ENCODE measurements at regions not wholly inside any gene's neighbourhood (a gene's known extent, or its start where the extent isn't known, plus 50 kb on each side); places are given as distances from the start of the nearest gene placed in this dataset.

DNA sequence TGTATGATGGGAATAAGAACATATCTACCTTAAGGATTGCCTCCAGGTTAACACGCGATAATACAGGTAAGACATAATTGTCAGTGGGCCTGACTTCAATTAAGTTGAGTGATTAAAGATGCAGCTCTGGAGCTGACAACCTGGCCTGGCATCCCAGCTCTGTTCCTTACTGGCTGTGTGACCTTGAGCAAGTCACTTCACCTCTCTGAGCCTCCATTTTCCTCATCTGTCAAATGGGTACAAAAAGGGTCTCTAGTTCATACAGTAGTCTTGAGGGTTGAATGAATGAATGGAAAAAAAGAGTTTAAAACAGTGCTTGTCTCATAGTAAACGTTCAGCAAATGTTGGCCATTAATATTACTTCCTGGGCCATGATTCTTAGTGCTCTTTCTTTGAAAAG lies 213.9 kb downstream of the PHETA1 start:
- H3K4me1 Mint-ChIP-seq (ENCODE audit: low read depth) = no peaks in the 10 kb centered on the region
- TF ChIP-seq, protein P1, sequence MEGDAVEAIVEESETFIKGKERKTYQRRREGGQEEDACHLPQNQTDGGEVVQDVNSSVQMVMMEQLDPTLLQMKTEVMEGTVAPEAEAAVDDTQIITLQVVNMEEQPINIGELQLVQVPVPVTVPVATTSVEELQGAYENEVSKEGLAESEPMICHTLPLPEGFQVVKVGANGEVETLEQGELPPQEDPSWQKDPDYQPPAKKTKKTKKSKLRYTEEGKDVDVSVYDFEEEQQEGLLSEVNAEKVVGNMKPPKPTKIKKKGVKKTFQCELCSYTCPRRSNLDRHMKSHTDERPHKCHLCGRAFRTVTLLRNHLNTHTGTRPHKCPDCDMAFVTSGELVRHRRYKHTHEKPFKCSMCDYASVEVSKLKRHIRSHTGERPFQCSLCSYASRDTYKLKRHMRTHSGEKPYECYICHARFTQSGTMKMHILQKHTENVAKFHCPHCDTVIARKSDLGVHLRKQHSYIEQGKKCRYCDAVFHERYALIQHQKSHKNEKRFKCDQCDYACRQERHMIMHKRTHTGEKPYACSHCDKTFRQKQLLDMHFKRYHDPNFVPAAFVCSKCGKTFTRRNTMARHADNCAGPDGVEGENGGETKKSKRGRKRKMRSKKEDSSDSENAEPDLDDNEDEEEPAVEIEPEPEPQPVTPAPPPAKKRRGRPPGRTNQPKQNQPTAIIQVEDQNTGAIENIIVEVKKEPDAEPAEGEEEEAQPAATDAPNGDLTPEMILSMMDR (IDR thresholded peaks at IDR 0.05) = no peak
- no peak overlapping the region for H3K27ac Mint-ChIP-seq
- H3K36me3 Mint-ChIP-seq (ENCODE audit: low read depth) = no peaks in the 10 kb centered on the region
- no peak for DNase-seq
- no peak overlapping the region for H3K4me3 Mint-ChIP-seq
- H3K9me3 Mint-ChIP-seq = no peaks in the 10 kb centered on the region
- H3K27me3 Mint-ChIP-seq (ENCODE audit: insufficient read depth) = peaks cover 40% of the 10 kb centered on the region

DNA sequence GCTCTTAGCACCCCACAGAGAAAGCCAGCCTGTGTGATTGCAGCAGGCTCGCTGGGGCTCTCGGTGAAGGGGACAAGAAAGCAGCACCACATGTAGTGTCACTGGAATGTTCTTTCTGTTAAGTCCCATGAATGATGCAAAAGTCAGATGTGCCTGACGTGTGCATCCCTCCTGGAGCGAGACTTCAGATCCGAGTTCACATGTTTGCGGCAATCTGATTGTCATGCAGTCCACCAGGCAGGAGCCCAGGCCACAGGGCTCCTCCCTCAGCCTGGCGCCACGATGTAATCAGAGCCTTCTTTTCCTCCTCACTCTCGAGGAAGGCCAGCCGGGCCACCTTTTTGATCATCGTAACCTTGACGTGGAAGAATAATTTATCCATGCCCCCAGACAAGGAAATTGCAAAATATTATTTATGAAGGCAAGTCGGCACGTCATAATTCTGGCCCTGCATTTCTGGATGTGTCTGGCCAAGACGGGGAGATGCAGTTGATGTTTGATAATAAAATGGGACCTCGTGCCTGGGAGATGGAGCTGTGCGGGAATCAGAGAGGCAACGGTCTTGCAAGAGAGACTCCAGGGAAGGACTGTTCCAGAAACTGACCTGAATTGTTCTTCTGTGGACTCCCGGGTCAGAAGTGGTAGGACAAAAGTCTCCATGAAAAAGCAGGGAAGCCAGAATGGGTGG lies 214.6 kb downstream of the PHETA1 start:
- no peaks in the 10 kb centered on the region for H3K9me3 Mint-ChIP-seq
- TF ChIP-seq, protein P1 (IDR thresholded peaks at IDR 0.05) = no peak
- H3K27me3 Mint-ChIP-seq (ENCODE audit: insufficient read depth) = peaks cover 40% of the 10 kb centered on the region
- DNase-seq = no peak
- no peak overlapping the region for H3K4me3 Mint-ChIP-seq
- no peaks in the 10 kb centered on the region for H3K36me3 Mint-ChIP-seq (ENCODE audit: low read depth)
- H3K27ac Mint-ChIP-seq = no peak overlapping the region
- no peaks in the 10 kb centered on the region for H3K4me1 Mint-ChIP-seq (ENCODE audit: low read depth)

DNA sequence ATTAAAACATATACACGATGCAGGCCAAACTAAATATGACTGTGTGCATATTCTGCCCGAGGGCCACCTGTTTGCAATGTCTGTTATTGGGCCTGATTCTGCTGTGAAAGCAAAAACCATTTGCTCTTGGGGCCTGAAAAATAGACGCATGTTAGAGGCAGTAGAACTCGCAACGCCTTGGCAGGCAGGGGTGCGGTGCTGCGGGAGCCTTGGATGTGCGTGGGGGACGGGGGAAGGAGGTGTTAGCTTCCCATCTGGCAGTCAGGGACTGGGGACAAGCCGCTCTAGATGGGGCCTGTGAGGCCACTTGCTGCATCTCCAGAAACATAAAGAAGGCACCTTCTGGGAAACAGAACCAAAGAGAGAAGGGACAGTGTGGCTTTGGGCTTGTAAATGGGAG lies 216.3 kb downstream of the PHETA1 start:
- H3K9me3 Mint-ChIP-seq = no peaks in the 10 kb centered on the region
- TF ChIP-seq, protein P1 (IDR thresholded peaks at IDR 0.05) = no peak
- no peak for DNase-seq

DNA sequence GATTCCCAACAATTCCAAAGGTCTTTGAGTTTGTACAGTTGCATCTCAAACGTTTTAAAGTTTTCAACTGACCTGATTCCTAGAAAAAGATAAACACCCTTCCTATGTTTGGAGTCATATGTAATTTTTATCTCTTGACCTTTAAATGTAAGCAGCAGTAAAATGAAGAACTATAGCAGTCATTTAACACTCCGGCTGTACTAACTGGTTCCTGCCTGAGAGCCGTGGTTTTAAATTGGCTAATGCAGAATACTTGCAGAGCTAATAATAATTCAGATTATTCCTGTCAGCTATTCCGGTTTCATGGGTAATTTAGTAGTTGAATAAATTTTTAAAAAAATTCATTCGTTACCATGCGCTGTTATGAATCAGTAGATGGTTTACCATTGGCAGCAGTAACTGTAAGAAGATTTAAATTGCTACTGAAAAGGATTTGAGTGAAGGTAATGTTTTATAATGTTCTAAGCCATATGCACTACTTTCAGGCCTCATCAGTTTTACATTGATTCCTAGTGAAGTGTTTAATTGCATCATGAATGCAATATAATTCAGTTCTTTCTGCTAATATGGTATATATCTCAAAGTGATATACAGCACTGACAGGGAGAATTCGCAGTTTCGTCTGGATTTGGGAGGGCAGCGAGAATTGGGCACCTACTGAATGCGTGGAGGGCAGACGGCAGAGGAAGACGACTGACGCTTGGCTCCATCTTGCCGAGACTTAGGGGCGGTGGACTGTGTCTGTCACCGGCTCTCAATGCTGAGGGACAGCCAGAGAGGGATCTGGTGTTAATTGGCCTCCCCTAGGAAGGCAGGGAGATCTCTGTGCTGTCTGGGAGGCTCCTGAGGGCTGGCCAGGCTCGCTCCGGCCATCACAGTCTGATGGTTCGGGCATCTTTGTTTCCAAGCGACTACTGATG lies 217.7 kb downstream of the PHETA1 start:
- no peak overlapping the region for H3K4me3 Mint-ChIP-seq
- H3K4me1 Mint-ChIP-seq (ENCODE audit: low read depth) = no peaks in the 10 kb centered on the region
- no peaks in the 10 kb centered on the region for H3K36me3 Mint-ChIP-seq (ENCODE audit: low read depth)
- peaks cover 38% of the 10 kb centered on the region for H3K27me3 Mint-ChIP-seq (ENCODE audit: insufficient read depth)
- no peak overlapping the region for H3K27ac Mint-ChIP-seq
- TF ChIP-seq, protein P1 (IDR thresholded peaks at IDR 0.05) = no peak
- no peaks in the 10 kb centered on the region for H3K9me3 Mint-ChIP-seq
- DNase-seq = no peak

More for the DNA sequence above, 216.3 kb downstream of the PHETA1 start:
- H3K4me3 Mint-ChIP-seq = no peak overlapping the region
- no peaks in the 10 kb centered on the region for H3K36me3 Mint-ChIP-seq (ENCODE audit: low read depth)
- peaks cover 40% of the 10 kb centered on the region for H3K27me3 Mint-ChIP-seq (ENCODE audit: insufficient read depth)
- H3K4me1 Mint-ChIP-seq (ENCODE audit: low read depth) = no peaks in the 10 kb centered on the region
- no peak overlapping the region for H3K27ac Mint-ChIP-seq

DNA sequence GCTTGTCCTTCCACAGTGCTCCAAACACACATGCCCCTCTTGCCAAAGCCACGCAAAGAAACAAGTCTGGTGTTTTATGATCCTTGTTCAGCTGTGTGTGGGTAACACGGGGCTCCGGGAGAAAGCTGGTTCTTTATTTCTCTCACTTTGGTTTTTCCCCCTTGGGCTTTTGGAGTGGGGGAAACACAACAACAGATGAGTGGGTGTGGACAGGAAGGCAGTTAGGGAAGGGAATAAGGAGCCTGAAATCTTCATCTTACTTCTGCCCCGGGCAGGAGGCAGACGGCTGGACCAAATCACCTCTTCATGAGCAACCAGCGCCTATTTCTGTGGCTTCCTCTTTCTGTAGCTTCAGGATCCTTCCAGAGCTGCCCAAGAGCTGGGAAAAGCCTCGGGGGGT lies 218.5 kb downstream of the PHETA1 start:
- Mint-ChIP-seq H3K4me1 (ENCODE audit: low read depth) (no peaks in the 10 kb centered on the region), H3K4me3 (no peak overlapping the region), H3K36me3 (ENCODE audit: low read depth) (no peaks in the 10 kb centered on the region), H3K27ac (no peak overlapping the region), H3K9me3 (no peaks in the 10 kb centered on the region), H3K27me3 (ENCODE audit: insufficient read depth) (peaks cover 34% of the 10 kb centered on the region)
- TF ChIP-seq, protein P1 (IDR thresholded peaks at IDR 0.05) = no peak
- no peak for DNase-seq
